ENCODE measurements at regions not wholly inside any gene's neighbourhood (a gene's known extent, or its start where the extent isn't known, plus 50 kb on each side); places are given as distances from the start of the nearest gene placed in this dataset.

- DNase-seq (ENCODE audit: extremely low read depth, low read depth): no peak
These were observed 65.8 kb upstream of the CHD1 start for GRCh38 chr5:98994611-98995010.

GRCh38 chr5:98993512-98993911, 64.7 kb upstream of the CHD1 start:
- DNase-seq (ENCODE audit: extremely low read depth, low read depth): no peak

- DNase-seq (ENCODE audit: extremely low read depth, low read depth): no peak
These were observed 63.7 kb upstream of the CHD1 start for GRCh38 chr5:98992552-98992951.

GRCh38 chr5:98989727-98990126, 60.9 kb upstream of the CHD1 start:
- no peak for DNase-seq (ENCODE audit: extremely low read depth, low read depth)

- DNase-seq (ENCODE audit: extremely low read depth, low read depth): no peak
These were observed 57.8 kb upstream of the CHD1 start for GRCh38 chr5:98986587-98986986.

GRCh38 chr5:98982880-98983279, 54.1 kb upstream of the CHD1 start:
- DNase-seq (ENCODE audit: extremely low read depth, low read depth): no peak

Small RNA genes in the stretch of these regions (small RNA-seq; reads per million reads assigned to genes)
- gene MTND4LP5: 0 reads per million in 2 experiments
- gene RF00019: 0 reads per million in 2 experiments
- gene RNU6-1119P: 0 reads per million in 2 experiments

Measured in NCI-H460 (cell line).